ENCODE measurements at regions not wholly inside any gene's neighbourhood (a gene's known extent, or its start where the extent isn't known, plus 50 kb on each side); places are given as distances from the start of the nearest gene placed in this dataset.

DNA sequence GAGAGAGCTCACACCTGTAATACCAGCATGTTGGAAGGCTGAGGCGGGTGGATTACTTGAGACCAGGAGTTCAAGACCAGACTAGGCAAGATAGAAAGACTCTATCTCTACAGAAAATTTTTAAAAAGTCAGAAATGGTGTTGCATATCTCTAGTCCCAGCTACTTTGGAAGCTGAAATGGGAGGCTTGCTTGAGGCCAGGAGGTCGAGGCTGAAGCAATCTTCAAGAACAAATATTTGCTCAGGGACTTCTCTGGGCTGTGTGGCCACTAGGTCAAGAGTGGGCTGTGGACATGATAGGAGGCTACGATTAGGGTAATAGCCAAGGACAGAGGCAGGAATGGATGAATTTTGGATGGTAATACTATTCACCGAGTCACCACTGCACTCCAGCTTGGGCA is 135.8 kb upstream of the PEG3 start:
- TF ChIP-seq, protein P1, sequence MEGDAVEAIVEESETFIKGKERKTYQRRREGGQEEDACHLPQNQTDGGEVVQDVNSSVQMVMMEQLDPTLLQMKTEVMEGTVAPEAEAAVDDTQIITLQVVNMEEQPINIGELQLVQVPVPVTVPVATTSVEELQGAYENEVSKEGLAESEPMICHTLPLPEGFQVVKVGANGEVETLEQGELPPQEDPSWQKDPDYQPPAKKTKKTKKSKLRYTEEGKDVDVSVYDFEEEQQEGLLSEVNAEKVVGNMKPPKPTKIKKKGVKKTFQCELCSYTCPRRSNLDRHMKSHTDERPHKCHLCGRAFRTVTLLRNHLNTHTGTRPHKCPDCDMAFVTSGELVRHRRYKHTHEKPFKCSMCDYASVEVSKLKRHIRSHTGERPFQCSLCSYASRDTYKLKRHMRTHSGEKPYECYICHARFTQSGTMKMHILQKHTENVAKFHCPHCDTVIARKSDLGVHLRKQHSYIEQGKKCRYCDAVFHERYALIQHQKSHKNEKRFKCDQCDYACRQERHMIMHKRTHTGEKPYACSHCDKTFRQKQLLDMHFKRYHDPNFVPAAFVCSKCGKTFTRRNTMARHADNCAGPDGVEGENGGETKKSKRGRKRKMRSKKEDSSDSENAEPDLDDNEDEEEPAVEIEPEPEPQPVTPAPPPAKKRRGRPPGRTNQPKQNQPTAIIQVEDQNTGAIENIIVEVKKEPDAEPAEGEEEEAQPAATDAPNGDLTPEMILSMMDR (IDR thresholded peaks at IDR 0.05; ENCODE audit: low read depth, low read length, poor library complexity, severe bottlenecking) = no peak
- no peak for TF ChIP-seq EZH2phosphoT487 (IDR thresholded peaks at IDR 0.05; ENCODE audit: borderline replicate concordance, low read length)
